AG04450 (cell line): ENCODE measurements at regions not wholly inside any gene's neighbourhood (a gene's known extent, or its start where the extent isn't known, plus 50 kb on each side); places are given as distances from the start of the nearest gene placed in this dataset.

Source experiments
- CTCF ChIA-PET: fragments of 300-600, 350-600 bp; formaldehyde crosslinking; extraction: SDS; loops from one replicate; lab custom pipeline; 2022; ENCODE audit warnings: antibody characterized with exemption, inconsistent platforms; lab: Charles Lee
- POLR2A ChIA-PET: fragments of 350-600 bp; formaldehyde crosslinking; extraction: SDS; loops from one replicate; lab custom pipeline; 2021; ENCODE audit warnings: antibody characterized with exemption, inconsistent platforms; lab: Yijun Ruan, JAX
- DNase-seq: peaks from one replicate; pipeline ENCODE4 v3.0.0-alpha.2; 2011; ENCODE audit warnings: low read depth, low spot score
- H3K27ac ChIP-seq: one replicate; pipeline ENCODE4 v1.5.1; 2012; ENCODE audit warnings: low read depth, low read length, control low read depth
- H3K27me3 ChIP-seq: one replicate; pipeline ENCODE4 v1.6.0; 2012; ENCODE audit warnings: low read length; ENCODE audit not compliant: control insufficient read depth, insufficient read depth
- H3K4me3 ChIP-seq: 2 replicates; pipeline ENCODE4 v1.5.1; 2011; ENCODE audit warnings: mild to moderate bottlenecking, low read depth, low read length, control low read depth
- H3K9me3 ChIP-seq: 2 replicates; pipeline ENCODE4 v1.5.1; 2012; ENCODE audit warnings: low read length; ENCODE audit not compliant: control insufficient read depth, insufficient read depth
- TF ChIP-seq, protein P1 (sequence below): IDR thresholded peaks from 2 replicates; pipeline ENCODE4 v1.5.1; 2011; ENCODE audit warnings: low read depth, low read length, control low read depth, inconsistent platforms

DNA sequence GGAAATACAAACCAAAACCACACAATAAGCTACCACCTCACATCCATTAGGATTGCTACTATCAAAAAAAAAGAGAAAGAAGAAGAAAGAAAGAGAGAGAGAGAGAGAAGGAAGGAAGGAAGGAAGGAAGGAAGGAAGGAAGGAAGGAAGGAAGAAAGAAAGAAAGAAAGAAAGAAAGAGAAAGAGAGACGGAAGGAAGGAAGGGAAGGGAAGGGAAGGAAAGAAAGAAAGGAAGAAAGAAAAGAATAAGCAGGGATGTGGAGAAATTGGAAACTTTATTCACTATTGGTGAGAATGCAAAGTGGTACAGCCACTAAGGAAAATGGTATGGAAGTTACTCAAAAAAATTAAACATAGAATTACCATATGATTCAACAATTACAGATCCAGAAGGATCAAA lies 159.9 kb downstream of the ID4 start:
- ChIA-PET POLR2A (no interaction called here), CTCF (no interaction called here)
- H3K9me3 ChIP-seq, result no peaks in the 10 kb centered on the region
- TF ChIP-seq, protein P1, sequence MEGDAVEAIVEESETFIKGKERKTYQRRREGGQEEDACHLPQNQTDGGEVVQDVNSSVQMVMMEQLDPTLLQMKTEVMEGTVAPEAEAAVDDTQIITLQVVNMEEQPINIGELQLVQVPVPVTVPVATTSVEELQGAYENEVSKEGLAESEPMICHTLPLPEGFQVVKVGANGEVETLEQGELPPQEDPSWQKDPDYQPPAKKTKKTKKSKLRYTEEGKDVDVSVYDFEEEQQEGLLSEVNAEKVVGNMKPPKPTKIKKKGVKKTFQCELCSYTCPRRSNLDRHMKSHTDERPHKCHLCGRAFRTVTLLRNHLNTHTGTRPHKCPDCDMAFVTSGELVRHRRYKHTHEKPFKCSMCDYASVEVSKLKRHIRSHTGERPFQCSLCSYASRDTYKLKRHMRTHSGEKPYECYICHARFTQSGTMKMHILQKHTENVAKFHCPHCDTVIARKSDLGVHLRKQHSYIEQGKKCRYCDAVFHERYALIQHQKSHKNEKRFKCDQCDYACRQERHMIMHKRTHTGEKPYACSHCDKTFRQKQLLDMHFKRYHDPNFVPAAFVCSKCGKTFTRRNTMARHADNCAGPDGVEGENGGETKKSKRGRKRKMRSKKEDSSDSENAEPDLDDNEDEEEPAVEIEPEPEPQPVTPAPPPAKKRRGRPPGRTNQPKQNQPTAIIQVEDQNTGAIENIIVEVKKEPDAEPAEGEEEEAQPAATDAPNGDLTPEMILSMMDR, result no peak
- H3K4me3 ChIP-seq, result no peak overlapping the region
- no peaks in the 10 kb centered on the region for H3K27me3 ChIP-seq
- no peak overlapping the region for H3K27ac ChIP-seq
- no peak for DNase-seq

DNA sequence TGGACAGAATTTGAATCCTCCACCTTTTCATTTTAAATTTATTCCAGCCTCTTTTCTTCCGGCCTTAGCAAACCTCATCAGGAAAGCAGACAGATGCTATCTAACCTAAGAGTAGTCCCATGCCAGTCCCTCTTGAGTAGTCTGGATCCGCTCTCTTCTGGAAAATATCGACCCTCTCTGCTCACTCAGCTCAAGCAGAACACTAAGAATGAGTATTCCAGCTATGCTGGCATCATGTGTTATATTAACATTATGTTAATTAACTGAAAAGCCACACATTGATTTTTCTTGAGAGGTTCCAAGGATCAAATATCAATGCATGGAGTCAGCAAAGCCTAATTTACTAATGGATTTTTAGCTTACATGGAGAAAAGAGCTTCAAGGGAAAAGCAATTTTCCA lies 161.4 kb downstream of the ID4 start:
- Histone ChIP-seq H3K9me3 (no peaks in the 10 kb centered on the region), H3K4me3 (no peak overlapping the region), H3K27me3 (no peaks in the 10 kb centered on the region), H3K27ac (no peak overlapping the region)
- DNase-seq, result no peak
- CTCF ChIA-PET, result no interaction called here
- POLR2A ChIA-PET, result no interaction called here
- TF ChIP-seq, protein P1, result no peak

DNA sequence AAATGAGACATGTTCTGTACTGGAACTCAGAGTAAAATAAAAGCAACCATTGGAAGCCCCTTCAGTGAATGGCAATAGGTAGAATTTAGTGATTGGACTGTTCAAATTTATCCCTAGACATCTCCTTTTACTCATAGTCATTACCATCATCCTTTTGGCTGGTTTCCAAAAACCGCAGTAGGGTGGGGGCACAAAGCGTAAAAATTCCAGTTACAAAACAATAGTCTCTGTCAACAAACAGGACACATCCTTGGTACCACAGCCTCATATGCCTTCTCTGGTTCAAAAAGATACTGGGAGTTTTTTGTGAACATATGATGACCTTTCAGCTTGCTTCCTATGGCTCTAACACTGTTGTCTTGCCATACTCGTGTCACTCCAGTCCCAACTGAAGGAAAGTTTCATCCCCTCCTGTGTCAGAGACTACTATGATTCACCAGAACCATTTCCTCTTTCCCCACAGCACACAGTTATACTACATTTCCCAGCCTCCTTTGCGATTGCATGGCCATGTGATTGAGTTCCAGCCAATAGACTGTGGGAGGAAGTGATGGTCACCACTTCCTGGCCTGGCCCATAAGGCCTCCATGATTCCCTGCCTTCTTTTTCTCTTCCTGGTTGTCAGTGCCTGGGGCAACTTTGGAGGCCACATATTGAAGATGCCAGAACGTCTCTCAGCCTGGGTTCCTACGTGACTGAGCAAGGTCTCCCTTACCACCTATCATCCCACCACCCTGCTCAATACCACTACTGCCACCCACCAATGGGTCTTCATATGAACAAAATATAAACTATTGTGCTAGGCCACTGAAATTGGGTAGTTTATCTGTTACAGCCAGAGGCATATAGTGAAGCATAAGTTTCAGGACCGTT lies 162.4 kb downstream of the ID4 start:
- TF ChIP-seq, protein P1, result no peak
- CTCF ChIA-PET, result no interaction called here

DNA sequence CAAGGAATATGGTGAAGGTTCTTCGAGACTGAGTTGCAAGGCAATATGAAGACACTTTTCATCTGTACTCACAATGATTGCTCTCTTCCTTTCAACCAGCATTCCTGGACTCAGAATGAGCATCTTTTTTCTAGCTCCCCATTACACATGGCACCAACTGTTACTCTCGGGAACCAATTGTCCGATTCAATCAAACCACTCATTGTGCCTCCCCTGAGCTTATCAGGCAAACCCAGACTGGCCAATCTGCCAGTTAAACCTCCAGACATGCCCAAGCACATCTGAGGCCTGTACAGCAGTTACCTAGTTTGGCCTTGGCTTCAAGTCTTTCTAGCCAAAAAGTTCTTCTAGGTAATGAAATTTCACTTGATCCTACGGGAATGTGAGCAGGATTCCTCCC lies 164.1 kb downstream of the ID4 start:
- Histone ChIP-seq H3K27ac (no peak overlapping the region), H3K27me3 (no peaks in the 10 kb centered on the region), H3K9me3 (no peaks in the 10 kb centered on the region), H3K4me3 (no peak overlapping the region)
- TF ChIP-seq, protein P1, result no peak
- no peak for DNase-seq
- ChIA-PET POLR2A (no interaction called here), CTCF (no interaction called here)

More for the DNA sequence above, 162.4 kb downstream of the ID4 start:
- POLR2A ChIA-PET, result no interaction called here
- no peaks in the 10 kb centered on the region for H3K9me3 ChIP-seq
- no peak overlapping the region for H3K4me3 ChIP-seq
- H3K27ac ChIP-seq, result no peak overlapping the region
- DNase-seq, result no peak
- H3K27me3 ChIP-seq, result no peaks in the 10 kb centered on the region

DNA sequence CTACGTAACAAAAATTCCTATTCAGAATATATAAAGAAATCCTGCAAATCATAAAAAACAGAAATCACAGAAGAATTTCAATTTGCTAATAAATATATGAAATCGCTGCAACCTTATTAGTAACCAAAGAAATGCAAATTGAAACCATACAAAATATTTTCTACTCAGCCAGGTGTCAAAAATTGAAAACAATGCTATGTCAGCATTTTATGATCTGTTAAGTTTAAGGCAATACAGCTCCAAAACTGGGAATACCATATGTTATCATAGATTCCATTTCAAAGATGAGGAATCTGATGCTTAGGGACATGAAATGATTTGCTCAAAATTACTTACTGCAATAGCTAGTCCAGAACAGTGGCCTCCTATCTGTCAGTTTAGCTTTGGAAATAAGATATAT lies 168.9 kb downstream of the ID4 start:
- no peak for DNase-seq
- ChIA-PET CTCF (no interaction called here), POLR2A (no interaction called here)
- TF ChIP-seq, protein P1, result no peak
- no peaks in the 10 kb centered on the region for H3K27me3 ChIP-seq
- H3K27ac ChIP-seq, result no peak overlapping the region
- H3K4me3 ChIP-seq, result no peak overlapping the region
- H3K9me3 ChIP-seq, result no peaks in the 10 kb centered on the region
